Progenitor cell of endocrine pancreas (in vitro differentiated cells): ENCODE measurements at regions not wholly inside any gene's neighbourhood (a gene's known extent, or its start where the extent isn't known, plus 50 kb on each side); places are given as distances from the start of the nearest gene placed in this dataset.

ENCODE experiments used
- DNase-seq: peaks from one replicate; pipeline ENCODE4 v3.0.0; 2021; ENCODE audit warnings: low spot score; ENCODE audit not compliant: unreplicated experiment
- H3K27ac Mint-ChIP-seq: 2 replicates; pipeline ENCODE4 v1.8.0; 2021; ENCODE audit warnings: mild to moderate bottlenecking, moderate library complexity, mixed read lengths
- H3K27me3 Mint-ChIP-seq: 2 replicates; pipeline ENCODE4 v1.8.0; 2021; ENCODE audit warnings: mixed read lengths
- H3K36me3 Mint-ChIP-seq: 2 replicates; pipeline ENCODE4 v1.8.0; 2022; ENCODE audit warnings: mixed read lengths; ENCODE audit not compliant: insufficient read depth
- H3K4me1 Mint-ChIP-seq: 2 replicates; pipeline ENCODE4 v1.8.0; 2021; ENCODE audit warnings: low read depth, mixed read lengths
- H3K4me3 Mint-ChIP-seq: 2 replicates; pipeline ENCODE4 v1.8.0; 2021; ENCODE audit warnings: low read depth, mild to moderate bottlenecking, moderate library complexity, mixed read lengths
- H3K9me3 Mint-ChIP-seq: 2 replicates; pipeline ENCODE4 v1.8.0; 2021; ENCODE audit warnings: low read depth, mixed read lengths
- CTCF ChIP-seq: fragments of 200-600 bp; sonication (generic); IDR thresholded peaks from one replicate; pipeline ENCODE4 v1.5.0; 2021; ENCODE audit warnings: antibody characterized with exemption, mild to moderate bottlenecking; ENCODE audit not compliant: unreplicated experiment

GRCh38 chr14:100638211-100638855 lies 51.1 kb upstream of the BEGAIN start:
- Mint-ChIP-seq H3K4me3 (no peak overlapping the region), H3K9me3 (no peaks in the 10 kb centered on the region), H3K27me3 (peaks cover 40% of the 10 kb centered on the region), H3K27ac (no peak overlapping the region), H3K4me1 (no peaks in the 10 kb centered on the region), H3K36me3 (no peaks in the 10 kb centered on the region)
- no peak for DNase-seq
- no peak for TF ChIP-seq CTCF

- Mint-ChIP-seq H3K4me1 (no peaks in the 10 kb centered on the region), H3K9me3 (no peaks in the 10 kb centered on the region), H3K36me3 (no peaks in the 10 kb centered on the region), H3K4me3 (no peak overlapping the region), H3K27ac (peak overlapping the region; percentile 50), H3K27me3 (peaks cover 33% of the 10 kb centered on the region)
- DNase-seq, result no peak
- no peak for TF ChIP-seq CTCF
Observed at GRCh38 chr14:100639280-100639679, 52.1 kb upstream of the BEGAIN start.

- no peak overlapping the region for H3K4me3 Mint-ChIP-seq
- no peak for DNase-seq
- no peaks in the 10 kb centered on the region for H3K36me3 Mint-ChIP-seq
- H3K27me3 Mint-ChIP-seq, result peaks cover 28% of the 10 kb centered on the region
- H3K27ac Mint-ChIP-seq, result no peak overlapping the region
- H3K9me3 Mint-ChIP-seq, result no peaks in the 10 kb centered on the region
- H3K4me1 Mint-ChIP-seq, result no peaks in the 10 kb centered on the region
- no peak for TF ChIP-seq CTCF
Observed at GRCh38 chr14:100640471-100641273, 53.5 kb upstream of the BEGAIN start.

- Mint-ChIP-seq H3K9me3 (no peaks in the 10 kb centered on the region), H3K27me3 (peaks cover 28% of the 10 kb centered on the region), H3K27ac (no peak overlapping the region), H3K4me1 (no peaks in the 10 kb centered on the region), H3K36me3 (no peaks in the 10 kb centered on the region), H3K4me3 (no peak overlapping the region)
- no peak for DNase-seq
- no peak for TF ChIP-seq CTCF
Observed at GRCh38 chr14:100641274-100641860, 54.1 kb upstream of the BEGAIN start.

- H3K4me1 Mint-ChIP-seq, result no peaks in the 10 kb centered on the region
- no peak for TF ChIP-seq CTCF
- peaks cover 23% of the 10 kb centered on the region for H3K27me3 Mint-ChIP-seq
- no peaks in the 10 kb centered on the region for H3K9me3 Mint-ChIP-seq
- H3K4me3 Mint-ChIP-seq, result no peak overlapping the region
- no peaks in the 10 kb centered on the region for H3K36me3 Mint-ChIP-seq
- DNase-seq, result no peak
- no peak overlapping the region for H3K27ac Mint-ChIP-seq
Observed at GRCh38 chr14:100643426-100643825, 56.2 kb upstream of the BEGAIN start.
